ENCODE measurements at regions not wholly inside any gene's neighbourhood (a gene's known extent, or its start where the extent isn't known, plus 50 kb on each side); places are given as distances from the start of the nearest gene placed in this dataset.

DNA sequence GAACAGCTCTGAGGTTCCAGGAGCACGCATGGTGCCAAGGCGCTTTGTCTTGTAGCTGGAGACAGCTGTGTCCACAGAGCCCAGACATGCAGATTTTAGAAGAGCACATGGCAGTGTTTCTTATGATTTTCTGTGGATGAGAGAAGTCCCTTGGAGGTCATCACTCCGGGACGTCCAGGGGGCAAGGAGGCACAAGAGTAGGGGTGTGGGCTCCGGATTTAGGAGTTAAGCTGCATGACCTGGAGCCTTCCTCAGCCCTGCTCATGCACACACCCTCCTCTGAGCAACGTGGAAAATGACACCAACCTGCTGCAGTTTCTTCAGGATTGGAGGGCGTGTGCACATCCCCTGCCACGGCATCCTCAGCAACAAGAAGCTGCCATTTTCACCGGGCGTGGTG lies 1286.7 kb downstream of the TBC1D22A start:
- TF ChIP-seq, protein P1, sequence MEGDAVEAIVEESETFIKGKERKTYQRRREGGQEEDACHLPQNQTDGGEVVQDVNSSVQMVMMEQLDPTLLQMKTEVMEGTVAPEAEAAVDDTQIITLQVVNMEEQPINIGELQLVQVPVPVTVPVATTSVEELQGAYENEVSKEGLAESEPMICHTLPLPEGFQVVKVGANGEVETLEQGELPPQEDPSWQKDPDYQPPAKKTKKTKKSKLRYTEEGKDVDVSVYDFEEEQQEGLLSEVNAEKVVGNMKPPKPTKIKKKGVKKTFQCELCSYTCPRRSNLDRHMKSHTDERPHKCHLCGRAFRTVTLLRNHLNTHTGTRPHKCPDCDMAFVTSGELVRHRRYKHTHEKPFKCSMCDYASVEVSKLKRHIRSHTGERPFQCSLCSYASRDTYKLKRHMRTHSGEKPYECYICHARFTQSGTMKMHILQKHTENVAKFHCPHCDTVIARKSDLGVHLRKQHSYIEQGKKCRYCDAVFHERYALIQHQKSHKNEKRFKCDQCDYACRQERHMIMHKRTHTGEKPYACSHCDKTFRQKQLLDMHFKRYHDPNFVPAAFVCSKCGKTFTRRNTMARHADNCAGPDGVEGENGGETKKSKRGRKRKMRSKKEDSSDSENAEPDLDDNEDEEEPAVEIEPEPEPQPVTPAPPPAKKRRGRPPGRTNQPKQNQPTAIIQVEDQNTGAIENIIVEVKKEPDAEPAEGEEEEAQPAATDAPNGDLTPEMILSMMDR (IDR thresholded peaks at IDR 0.05): no peak
- no peak for TF ChIP-seq POLR2A (IDR thresholded peaks at IDR 0.05)
- no peak for TF ChIP-seq EP300 (IDR thresholded peaks at IDR 0.05)
